Urothelium cell line (cell line): ENCODE measurements at regions not wholly inside any gene's neighbourhood (a gene's known extent, or its start where the extent isn't known, plus 50 kb on each side); places are given as distances from the start of the nearest gene placed in this dataset.

Experiments used
- DNase-seq: peaks from one replicate; pipeline ENCODE4 v3.0.0; 2011; ENCODE audit warnings: low spot score, mixed read lengths
- FAIRE-seq: peaks from 2 replicates; lab custom pipeline; 2011; peaks lifted over from hg19 to GRCh38; lab: Jason Lieb, UNC

- FAIRE-seq: no peak
Observed at GRCh38 chr11:37406651-37407050, 808.6 kb upstream of the RAG2 start.

GRCh38 chr11:37404231-37404630, 806.2 kb upstream of the RAG2 start:
- FAIRE-seq (no peak), DNase-seq (no peak)

More at GRCh38 chr11:37406651-37407050, 808.6 kb upstream of the RAG2 start:
- no peak for DNase-seq

GRCh38 chr11:37402663-37403062, 804.6 kb upstream of the RAG2 start:
- DNase-seq: no peak
- FAIRE-seq: no peak

GRCh38 chr11:37394236-37394870, 796.3 kb upstream of the RAG2 start:
- no peak for DNase-seq

GRCh38 chr11:37391615-37392014, 793.6 kb upstream of the RAG2 start:
- DNase-seq (no peak), FAIRE-seq (no peak)

More at GRCh38 chr11:37394236-37394870, 796.3 kb upstream of the RAG2 start:
- FAIRE-seq: no peak

GRCh38 chr11:37390576-37391083, 792.6 kb upstream of the RAG2 start:
- DNase-seq (no peak), FAIRE-seq (no peak)

- FAIRE-seq (no peak), DNase-seq (no peak)
Observed at GRCh38 chr11:37378958-37379357, 780.9 kb upstream of the RAG2 start.

- DNase-seq: no peak
- FAIRE-seq: no peak
Observed at GRCh38 chr11:37372667-37373066, 774.6 kb upstream of the RAG2 start.

- FAIRE-seq (no peak), DNase-seq (no peak)
Observed at GRCh38 chr11:37371346-37371970, 773.4 kb upstream of the RAG2 start.

GRCh38 chr11:37370817-37371216, 772.8 kb upstream of the RAG2 start:
- no peak for DNase-seq
- FAIRE-seq: no peak

- no peak for DNase-seq
- FAIRE-seq: no peak
Observed at GRCh38 chr11:37364246-37364839, 766.3 kb upstream of the RAG2 start.

GRCh38 chr11:37353192-37353591, 755.2 kb upstream of the RAG2 start:
- FAIRE-seq (no peak), DNase-seq (no peak)

GRCh38 chr11:37352485-37352884, 754.4 kb upstream of the RAG2 start:
- FAIRE-seq (no peak), DNase-seq (no peak)

GRCh38 chr11:37343290-37343689, 745.3 kb upstream of the RAG2 start:
- DNase-seq (no peak), FAIRE-seq (no peak)

GRCh38 chr11:37336401-37336800, 738.4 kb upstream of the RAG2 start:
- no peak for DNase-seq
- FAIRE-seq: no peak

GRCh38 chr11:37333345-37333744, 735.3 kb upstream of the RAG2 start:
- FAIRE-seq (no peak), DNase-seq (no peak)

- FAIRE-seq (no peak), DNase-seq (no peak)
Observed at GRCh38 chr11:37323843-37324242, 725.8 kb upstream of the RAG2 start.

- no peak for FAIRE-seq
- DNase-seq: peak; percentile 14
Observed at GRCh38 chr11:37322333-37323194, 724.5 kb upstream of the RAG2 start.

GRCh38 chr11:37320921-37321320, 722.9 kb upstream of the RAG2 start:
- DNase-seq: peak; percentile 8
- FAIRE-seq: no peak

GRCh38 chr11:37317803-37318202, 719.8 kb upstream of the RAG2 start:
- DNase-seq (no peak), FAIRE-seq (no peak)

- DNase-seq (no peak), FAIRE-seq (no peak)
Observed at GRCh38 chr11:37313266-37313665, 715.2 kb upstream of the RAG2 start.
